ENCODE measurements at regions not wholly inside any gene's neighbourhood (a gene's known extent, or its start where the extent isn't known, plus 50 kb on each side); places are given as distances from the start of the nearest gene placed in this dataset.
A peak's percentile ranks its signal among the peaks of the same experiment; 100 is the strongest.

- Histone ChIP-seq H3K9ac (ENCODE audit: insufficient read length) (no peak overlapping the region), H3K27ac (no peak overlapping the region), H3K4me3 (no peak overlapping the region), H3K9me3 (ENCODE audit: low read depth, low read length) (no peaks in the 10 kb centered on the region), H3K36me3 (ENCODE audit: insufficient read depth, low read length) (peaks cover 41% of the 10 kb centered on the region; the same call in 1 of the 2 replicates)
- TF ChIP-seq FOXP2 (optimal IDR thresholded peaks at IDR 0.05; ENCODE audit: control extremely low read depth, extremely low read length, insufficient read depth): no peak
- TF ChIP-seq EZH2 (IDR thresholded peaks at IDR 0.05): no peak
- TF ChIP-seq POLR2AphosphoS5 (IDR thresholded peaks at IDR 0.05; ENCODE audit: borderline replicate concordance, low read depth, low read length): no peak
- DNase-seq (ENCODE audit: low read depth, low spot score): no peak
These were observed 57.3 kb upstream of the RASA2 start for GRCh38 chr3:141429371-141430035.

GRCh38 chr3:141430316-141430715 is 56.5 kb upstream of the RASA2 start:
- DNase-seq (ENCODE audit: low read depth, low spot score): no peak
- Histone ChIP-seq H3K9me3 (ENCODE audit: low read depth, low read length) (no peaks in the 10 kb centered on the region), H3K9ac (ENCODE audit: insufficient read length) (no peak overlapping the region), H3K36me3 (ENCODE audit: insufficient read depth, low read length) (peaks cover 41% of the 10 kb centered on the region; the same call in 1 of the 2 replicates), H3K4me3 (no peak overlapping the region), H3K27ac (no peak overlapping the region)
- TF ChIP-seq POLR2AphosphoS5 (IDR thresholded peaks at IDR 0.05; ENCODE audit: borderline replicate concordance, low read depth, low read length) (no peak), EZH2 (IDR thresholded peaks at IDR 0.05) (no peak), FOXP2 (optimal IDR thresholded peaks at IDR 0.05; ENCODE audit: control extremely low read depth, extremely low read length, insufficient read depth) (no peak)

GRCh38 chr3:141431411-141432378 is 55.1 kb upstream of the RASA2 start:
- no peak for DNase-seq (ENCODE audit: low read depth, low spot score)
- Histone ChIP-seq H3K36me3 (ENCODE audit: insufficient read depth, low read length) (peaks cover 34% of the 10 kb centered on the region; the same call in 1 of the 2 replicates), H3K27ac (peak overlapping the region; percentile 21; the same call in 1 of the 2 replicates), H3K9me3 (ENCODE audit: low read depth, low read length) (no peaks in the 10 kb centered on the region), H3K9ac (ENCODE audit: insufficient read length) (no peak overlapping the region), H3K4me3 (no peak overlapping the region)
- no peak for TF ChIP-seq FOXP2 (optimal IDR thresholded peaks at IDR 0.05; ENCODE audit: control extremely low read depth, extremely low read length, insufficient read depth)
- TF ChIP-seq EZH2 (IDR thresholded peaks at IDR 0.05): no peak
- TF ChIP-seq POLR2AphosphoS5 (IDR thresholded peaks at IDR 0.05; ENCODE audit: borderline replicate concordance, low read depth, low read length): no peak

- TF ChIP-seq POLR2AphosphoS5 (IDR thresholded peaks at IDR 0.05; ENCODE audit: borderline replicate concordance, low read depth, low read length) (no peak), EZH2 (IDR thresholded peaks at IDR 0.05) (no peak), FOXP2 (optimal IDR thresholded peaks at IDR 0.05; ENCODE audit: control extremely low read depth, extremely low read length, insufficient read depth) (no peak)
- H3K4me3 ChIP-seq: no peak overlapping the region
- peaks cover 26% of the 10 kb centered on the region; the same call in 1 of the 2 replicates for H3K36me3 ChIP-seq (ENCODE audit: insufficient read depth, low read length)
- no peak overlapping the region for H3K27ac ChIP-seq
- no peak overlapping the region for H3K9ac ChIP-seq (ENCODE audit: insufficient read length)
- no peak for DNase-seq (ENCODE audit: low read depth, low spot score)
- no peaks in the 10 kb centered on the region for H3K9me3 ChIP-seq (ENCODE audit: low read depth, low read length)
These were observed 53.9 kb upstream of the RASA2 start for GRCh38 chr3:141432904-141433303.

DNA sequence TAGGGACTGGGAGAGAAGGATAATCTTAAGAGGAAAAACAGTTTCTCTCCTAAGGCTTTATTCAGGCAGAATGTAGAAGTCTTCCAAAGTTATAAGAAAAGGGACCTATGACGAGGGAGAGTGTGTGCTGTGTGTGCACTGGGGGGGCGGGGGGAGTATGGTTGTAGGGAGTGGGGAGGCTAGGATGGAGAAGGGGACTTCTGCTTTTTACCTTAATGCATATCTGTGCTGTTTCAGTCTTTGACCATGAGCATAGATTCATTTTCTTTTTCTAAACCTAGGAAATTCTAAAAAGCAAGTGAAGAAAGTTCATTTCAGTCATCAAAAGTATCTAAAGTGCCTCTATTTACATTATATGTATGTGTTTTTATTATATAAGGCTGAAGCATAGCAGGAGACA is 52.6 kb upstream of the RASA2 start:
- Histone ChIP-seq H3K4me3 (no peak overlapping the region), H3K9me3 (ENCODE audit: low read depth, low read length) (no peaks in the 10 kb centered on the region), H3K27ac (no peak overlapping the region), H3K36me3 (ENCODE audit: insufficient read depth, low read length) (peaks cover 28% of the 10 kb centered on the region; the same call in 1 of the 2 replicates), H3K9ac (ENCODE audit: insufficient read length) (no peak overlapping the region)
- TF ChIP-seq FOXP2 (optimal IDR thresholded peaks at IDR 0.05; ENCODE audit: control extremely low read depth, extremely low read length, insufficient read depth): no peak
- no peak for TF ChIP-seq POLR2AphosphoS5 (IDR thresholded peaks at IDR 0.05; ENCODE audit: borderline replicate concordance, low read depth, low read length)
- no peak for TF ChIP-seq EZH2 (IDR thresholded peaks at IDR 0.05)
- no peak for DNase-seq (ENCODE audit: low read depth, low spot score)

GRCh38 chr3:141436180-141436579 is 50.6 kb upstream of the RASA2 start:
- Histone ChIP-seq H3K27ac (no peak overlapping the region), H3K9ac (ENCODE audit: insufficient read length) (no peak overlapping the region), H3K9me3 (ENCODE audit: low read depth, low read length) (no peaks in the 10 kb centered on the region), H3K36me3 (ENCODE audit: insufficient read depth, low read length) (peaks cover 22% of the 10 kb centered on the region; the same call in 1 of the 2 replicates), H3K4me3 (no peak overlapping the region)
- DNase-seq (ENCODE audit: low read depth, low spot score): no peak
- TF ChIP-seq POLR2AphosphoS5 (IDR thresholded peaks at IDR 0.05; ENCODE audit: borderline replicate concordance, low read depth, low read length) (no peak), EZH2 (IDR thresholded peaks at IDR 0.05) (no peak), FOXP2 (optimal IDR thresholded peaks at IDR 0.05; ENCODE audit: control extremely low read depth, extremely low read length, insufficient read depth) (no peak)
